Ishikawa (cell line): ENCODE measurements at regions not wholly inside any gene's neighbourhood (a gene's known extent, or its start where the extent isn't known, plus 50 kb on each side); places are given as distances from the start of the nearest gene placed in this dataset.

Source experiments
- CEBPB ChIP-seq: IDR thresholded peaks from 2 replicates; pipeline ENCODE4 v1.6.1; 2012
- CREB1 ChIP-seq: IDR thresholded peaks from 2 replicates; pipeline ENCODE4 v1.6.1; 2012; ENCODE audit warnings: low read depth
- EGR1 ChIP-seq: IDR thresholded peaks from 2 replicates; pipeline ENCODE4 v1.6.1; 2012
- EP300 ChIP-seq: IDR thresholded peaks from 2 replicates; pipeline ENCODE4 v1.6.1; 2012; ENCODE audit warnings: borderline replicate concordance
- FOXM1 ChIP-seq: IDR thresholded peaks from 2 replicates; pipeline ENCODE4 v1.6.1; 2012; ENCODE audit warnings: low read depth, borderline replicate concordance
- NFIC ChIP-seq: IDR thresholded peaks from 2 replicates; pipeline ENCODE4 v1.6.1; 2012
- RAD21 ChIP-seq: IDR thresholded peaks from 2 replicates; pipeline ENCODE4 v1.6.1; 2012; ENCODE audit warnings: low read depth
- TAF1 ChIP-seq: IDR thresholded peaks from 2 replicates; pipeline ENCODE4 v1.6.1; 2012; ENCODE audit warnings: low read depth, mild to moderate bottlenecking
- TCF12 ChIP-seq: IDR thresholded peaks from 2 replicates; pipeline ENCODE4 v1.6.1; 2012; ENCODE audit warnings: low read depth
- TEAD4 ChIP-seq: IDR thresholded peaks from 2 replicates; pipeline ENCODE4 v1.6.1; 2012
- YY1 ChIP-seq: IDR thresholded peaks from 2 replicates; pipeline ENCODE4 v1.6.1; 2012; ENCODE audit warnings: low read depth
- ZBTB7A ChIP-seq: IDR thresholded peaks from 2 replicates; pipeline ENCODE4 v1.6.1; 2012; ENCODE audit warnings: low read depth
- TF ChIP-seq, protein P1 (sequence below): IDR thresholded peaks from 2 replicates; pipeline ENCODE4 v1.6.1; 2012
- TF ChIP-seq, protein P2 (sequence below): IDR thresholded peaks from 2 replicates; pipeline ENCODE4 v1.6.1; 2012
- TF ChIP-seq, protein P3 (sequence below): IDR thresholded peaks from 2 replicates; pipeline ENCODE4 v1.6.1; 2012; ENCODE audit warnings: low read depth, mild to moderate bottlenecking

DNA sequence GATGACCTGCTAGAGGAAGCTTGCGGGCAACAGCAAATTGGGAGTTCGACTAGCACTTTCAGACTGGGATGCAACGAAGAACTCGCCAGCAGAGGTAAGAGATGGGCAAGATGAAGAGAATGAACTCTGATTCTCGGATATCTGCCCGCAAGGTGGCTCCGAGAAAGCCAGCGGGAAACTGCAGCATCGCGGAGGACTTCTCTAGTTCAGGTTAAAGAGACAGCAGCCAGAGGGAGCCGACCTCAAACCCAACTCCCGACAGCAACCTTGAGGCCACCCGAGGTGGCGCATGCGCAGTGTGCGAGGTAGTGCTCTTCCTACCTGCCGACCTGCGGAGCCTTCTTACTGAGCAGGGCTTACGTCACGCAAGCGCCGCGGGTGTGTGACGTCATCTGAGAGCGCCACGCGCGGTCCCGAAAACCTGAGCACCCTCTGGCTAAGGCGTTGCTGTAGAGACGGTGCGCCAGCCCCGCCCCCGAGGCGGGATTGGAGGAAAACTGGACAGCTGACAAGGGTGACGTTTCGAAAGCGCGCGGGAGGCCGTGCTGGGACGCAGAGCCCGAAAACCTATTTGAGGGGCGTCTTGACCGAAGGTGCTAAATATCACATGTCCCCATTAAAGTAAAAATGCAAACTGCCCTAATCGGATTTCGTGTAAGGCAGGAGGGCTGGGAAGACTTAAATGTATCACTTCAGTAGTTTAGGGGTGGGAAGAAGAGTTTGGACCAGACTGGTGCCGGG lies 110.5 kb upstream of the SLC25A33 start:
- TF ChIP-seq CEBPB (no peak; the same call in 1 of the 2 replicates), YY1 (no peak), NFIC (no peak), TCF12 (peak; percentile 65), ZBTB7A (no peak), CREB1 (peak; percentile 99), EGR1 (no peak), RAD21 (no peak), TAF1 (no peak), EP300 (no peak), FOXM1 (no peak), TEAD4 (no peak)
- TF ChIP-seq, protein P1, sequence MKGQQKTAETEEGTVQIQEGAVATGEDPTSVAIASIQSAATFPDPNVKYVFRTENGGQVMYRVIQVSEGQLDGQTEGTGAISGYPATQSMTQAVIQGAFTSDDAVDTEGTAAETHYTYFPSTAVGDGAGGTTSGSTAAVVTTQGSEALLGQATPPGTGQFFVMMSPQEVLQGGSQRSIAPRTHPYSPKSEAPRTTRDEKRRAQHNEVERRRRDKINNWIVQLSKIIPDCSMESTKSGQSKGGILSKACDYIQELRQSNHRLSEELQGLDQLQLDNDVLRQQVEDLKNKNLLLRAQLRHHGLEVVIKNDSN = peak; percentile 94
- TF ChIP-seq, protein P2, sequence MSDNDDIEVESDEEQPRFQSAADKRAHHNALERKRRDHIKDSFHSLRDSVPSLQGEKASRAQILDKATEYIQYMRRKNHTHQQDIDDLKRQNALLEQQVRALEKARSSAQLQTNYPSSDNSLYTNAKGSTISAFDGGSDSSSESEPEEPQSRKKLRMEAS = peak; percentile 98
- TF ChIP-seq, protein P3, sequence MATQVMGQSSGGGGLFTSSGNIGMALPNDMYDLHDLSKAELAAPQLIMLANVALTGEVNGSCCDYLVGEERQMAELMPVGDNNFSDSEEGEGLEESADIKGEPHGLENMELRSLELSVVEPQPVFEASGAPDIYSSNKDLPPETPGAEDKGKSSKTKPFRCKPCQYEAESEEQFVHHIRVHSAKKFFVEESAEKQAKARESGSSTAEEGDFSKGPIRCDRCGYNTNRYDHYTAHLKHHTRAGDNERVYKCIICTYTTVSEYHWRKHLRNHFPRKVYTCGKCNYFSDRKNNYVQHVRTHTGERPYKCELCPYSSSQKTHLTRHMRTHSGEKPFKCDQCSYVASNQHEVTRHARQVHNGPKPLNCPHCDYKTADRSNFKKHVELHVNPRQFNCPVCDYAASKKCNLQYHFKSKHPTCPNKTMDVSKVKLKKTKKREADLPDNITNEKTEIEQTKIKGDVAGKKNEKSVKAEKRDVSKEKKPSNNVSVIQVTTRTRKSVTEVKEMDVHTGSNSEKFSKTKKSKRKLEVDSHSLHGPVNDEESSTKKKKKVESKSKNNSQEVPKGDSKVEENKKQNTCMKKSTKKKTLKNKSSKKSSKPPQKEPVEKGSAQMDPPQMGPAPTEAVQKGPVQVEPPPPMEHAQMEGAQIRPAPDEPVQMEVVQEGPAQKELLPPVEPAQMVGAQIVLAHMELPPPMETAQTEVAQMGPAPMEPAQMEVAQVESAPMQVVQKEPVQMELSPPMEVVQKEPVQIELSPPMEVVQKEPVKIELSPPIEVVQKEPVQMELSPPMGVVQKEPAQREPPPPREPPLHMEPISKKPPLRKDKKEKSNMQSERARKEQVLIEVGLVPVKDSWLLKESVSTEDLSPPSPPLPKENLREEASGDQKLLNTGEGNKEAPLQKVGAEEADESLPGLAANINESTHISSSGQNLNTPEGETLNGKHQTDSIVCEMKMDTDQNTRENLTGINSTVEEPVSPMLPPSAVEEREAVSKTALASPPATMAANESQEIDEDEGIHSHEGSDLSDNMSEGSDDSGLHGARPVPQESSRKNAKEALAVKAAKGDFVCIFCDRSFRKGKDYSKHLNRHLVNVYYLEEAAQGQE = no peak

DNA sequence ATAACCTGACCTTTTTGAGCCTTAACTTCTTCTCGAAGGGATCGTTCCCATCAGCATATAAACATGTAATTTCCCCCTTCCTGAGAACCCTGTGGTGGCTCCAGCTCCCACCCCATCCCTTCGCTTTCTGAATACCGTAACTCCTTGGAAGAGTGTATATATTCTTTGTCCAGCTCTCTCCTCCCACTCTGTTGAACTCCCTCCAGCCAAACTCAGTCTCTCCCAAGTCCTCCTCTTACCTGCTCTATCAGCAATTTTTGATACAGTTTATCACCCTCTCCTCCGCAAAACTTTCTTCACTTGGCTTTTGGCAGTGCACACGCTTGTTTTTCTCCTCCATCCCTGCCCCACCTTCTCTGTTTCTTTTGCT lies 109.9 kb upstream of the SLC25A33 start:
- no peak for TF ChIP-seq ZBTB7A

DNA sequence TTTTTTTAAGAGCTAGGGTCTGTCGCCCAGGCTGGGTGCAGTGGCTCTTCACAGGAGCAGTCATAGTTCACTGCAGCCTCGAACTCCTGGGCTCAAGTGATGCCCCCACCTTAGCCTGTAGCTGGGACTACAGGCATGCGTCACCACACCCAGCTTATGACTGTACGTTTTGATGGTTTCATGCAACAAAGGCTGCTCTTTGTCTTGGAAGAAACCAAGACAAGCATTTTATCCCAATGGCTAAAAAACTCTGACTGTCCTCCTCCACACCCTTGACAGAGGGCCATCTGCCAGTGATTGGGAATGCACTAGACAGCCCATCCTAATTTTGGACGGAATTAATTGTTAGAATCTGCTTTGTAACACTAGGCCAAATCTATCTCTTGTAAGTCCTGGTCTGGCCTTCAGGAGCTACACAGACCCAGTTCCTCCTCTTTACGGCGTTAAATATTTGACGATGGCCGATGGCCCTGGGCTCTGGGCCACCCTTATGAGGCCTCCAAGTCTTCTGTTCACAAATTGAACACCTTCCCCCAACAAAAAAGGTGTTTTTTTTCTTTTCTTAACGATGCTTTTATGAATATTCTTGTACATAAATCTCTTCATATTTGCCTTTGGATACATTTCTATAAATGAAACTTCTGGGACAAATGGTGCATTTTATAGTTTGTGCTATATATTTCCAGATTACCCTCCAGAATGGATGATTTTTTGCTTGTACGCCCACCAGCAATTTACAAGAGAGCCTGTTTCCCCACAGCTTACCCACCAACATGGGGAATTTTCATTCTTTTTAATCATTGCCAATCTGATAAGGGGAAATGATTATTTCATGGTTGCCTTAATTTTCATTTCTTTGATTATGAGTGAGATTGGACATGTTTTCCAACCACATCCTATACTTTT lies 104.8 kb upstream of the SLC25A33 start:
- TF ChIP-seq NFIC = no peak
- TF ChIP-seq EP300 = no peak
- TF ChIP-seq FOXM1 = no peak
- TF ChIP-seq, protein P2 = no peak
- TF ChIP-seq CREB1 = no peak
- TF ChIP-seq, protein P1 = no peak
- TF ChIP-seq CEBPB = no peak
- no peak for TF ChIP-seq EGR1
- TF ChIP-seq, protein P3 = no peak
- no peak for TF ChIP-seq ZBTB7A
- TF ChIP-seq TEAD4 = no peak
- TF ChIP-seq TCF12 = no peak
- TF ChIP-seq TAF1 = no peak
- no peak for TF ChIP-seq YY1

DNA sequence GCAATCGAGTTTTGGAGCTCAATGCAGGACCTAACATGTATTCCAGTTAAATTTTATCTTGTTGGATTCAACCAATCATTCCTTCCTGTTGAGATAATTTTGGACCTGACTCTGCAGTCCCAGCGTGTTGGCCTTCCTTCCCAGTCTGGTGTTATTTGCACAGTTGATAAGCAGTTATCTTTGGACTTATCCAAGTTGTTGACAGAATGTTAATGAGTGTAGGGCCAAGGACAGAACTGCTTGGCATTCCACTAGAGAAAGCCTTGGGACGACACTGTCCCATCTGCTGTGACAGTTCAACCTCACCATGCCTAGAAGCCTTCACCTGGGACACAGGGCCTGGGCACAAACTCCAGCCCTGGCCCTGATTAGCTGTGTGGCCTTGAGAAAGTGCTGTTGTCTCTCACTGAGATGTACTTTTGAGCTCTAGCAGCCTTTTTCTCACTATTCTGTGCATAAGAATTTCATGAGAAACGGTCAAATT lies 104.1 kb upstream of the SLC25A33 start:
- TF ChIP-seq RAD21 = no peak
- TF ChIP-seq, protein P3 = no peak
- no peak for TF ChIP-seq EGR1
- TF ChIP-seq FOXM1 = no peak
- TF ChIP-seq ZBTB7A = no peak
- no peak for TF ChIP-seq NFIC
- TF ChIP-seq, protein P2 = no peak
